PC-3 (cell line): ENCODE measurements at regions not wholly inside any gene's neighbourhood (a gene's known extent, or its start where the extent isn't known, plus 50 kb on each side); places are given as distances from the start of the nearest gene placed in this dataset.

Experiments
- EZH2 ChIP-seq: fragments of 300-600 bp; sonication (generic); IDR thresholded peaks from one replicate; pipeline ENCODE4 v1.6.1; 2017; ENCODE audit warnings: antibody characterized with exemption, mild to moderate bottlenecking, low read length; ENCODE audit not compliant: unreplicated experiment
- EZH2phosphoT487 ChIP-seq: fragments of 300-600 bp; sonication (generic); IDR thresholded peaks from 2 replicates; pipeline ENCODE4 v1.6.1; 2018; ENCODE audit warnings: mild to moderate bottlenecking, antibody characterized with exemption, low read length, borderline replicate concordance
- TF ChIP-seq, protein P1 (sequence below): fragments of 300-600 bp; sonication (generic); conservative IDR thresholded peaks from 2 replicates; pipeline ENCODE4 v1.5.1; 2017; ENCODE audit warnings: antibody characterized with exemption, low read depth, mild to moderate bottlenecking, low read length

DNA sequence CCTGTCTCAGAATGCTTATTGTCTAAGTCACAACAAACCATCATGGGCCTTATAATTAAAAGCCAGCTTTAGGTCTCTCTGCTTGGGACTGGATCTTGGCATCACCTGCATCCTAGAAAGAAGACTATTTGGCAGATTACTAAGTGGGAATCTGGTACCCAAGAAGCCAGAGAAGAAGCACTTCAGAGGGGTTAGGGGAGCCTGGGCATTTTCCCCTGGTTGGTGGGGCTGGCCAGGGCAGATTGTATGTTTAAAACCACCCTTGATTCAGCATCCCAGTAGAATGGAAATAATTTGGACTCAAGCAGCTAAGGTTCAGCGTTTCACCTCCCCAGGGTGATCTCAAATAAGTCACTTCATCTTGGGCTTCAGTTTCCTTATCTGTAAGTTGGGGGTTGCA lies 193.7 kb downstream of the MIAT start:
- TF ChIP-seq, protein P1, sequence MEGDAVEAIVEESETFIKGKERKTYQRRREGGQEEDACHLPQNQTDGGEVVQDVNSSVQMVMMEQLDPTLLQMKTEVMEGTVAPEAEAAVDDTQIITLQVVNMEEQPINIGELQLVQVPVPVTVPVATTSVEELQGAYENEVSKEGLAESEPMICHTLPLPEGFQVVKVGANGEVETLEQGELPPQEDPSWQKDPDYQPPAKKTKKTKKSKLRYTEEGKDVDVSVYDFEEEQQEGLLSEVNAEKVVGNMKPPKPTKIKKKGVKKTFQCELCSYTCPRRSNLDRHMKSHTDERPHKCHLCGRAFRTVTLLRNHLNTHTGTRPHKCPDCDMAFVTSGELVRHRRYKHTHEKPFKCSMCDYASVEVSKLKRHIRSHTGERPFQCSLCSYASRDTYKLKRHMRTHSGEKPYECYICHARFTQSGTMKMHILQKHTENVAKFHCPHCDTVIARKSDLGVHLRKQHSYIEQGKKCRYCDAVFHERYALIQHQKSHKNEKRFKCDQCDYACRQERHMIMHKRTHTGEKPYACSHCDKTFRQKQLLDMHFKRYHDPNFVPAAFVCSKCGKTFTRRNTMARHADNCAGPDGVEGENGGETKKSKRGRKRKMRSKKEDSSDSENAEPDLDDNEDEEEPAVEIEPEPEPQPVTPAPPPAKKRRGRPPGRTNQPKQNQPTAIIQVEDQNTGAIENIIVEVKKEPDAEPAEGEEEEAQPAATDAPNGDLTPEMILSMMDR, result no peak
- TF ChIP-seq EZH2phosphoT487 (no peak), EZH2 (no peak)
